ENCODE measurements at regions not wholly inside any gene's neighbourhood (a gene's known extent, or its start where the extent isn't known, plus 50 kb on each side); places are given as distances from the start of the nearest gene placed in this dataset.

DNA sequence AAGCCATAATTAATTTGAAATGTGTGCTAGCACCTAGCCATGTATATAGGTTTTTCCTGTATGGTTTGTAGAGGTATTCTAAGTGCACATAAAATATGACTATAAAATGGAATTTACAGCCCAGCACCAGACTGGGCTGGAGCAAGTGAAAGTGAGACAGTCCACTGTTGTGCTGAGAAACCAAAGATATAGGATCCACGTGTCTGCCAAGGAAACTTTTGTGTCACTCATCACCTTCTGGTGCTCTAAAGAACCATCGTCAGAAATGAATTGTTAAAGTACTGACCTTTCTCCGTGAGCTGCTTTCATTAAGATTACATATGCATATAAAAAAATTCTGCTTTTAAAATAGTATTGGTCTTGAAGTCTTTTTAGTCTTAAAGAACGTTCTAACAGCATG, 141.0 kb upstream of the ZC3H11B start:
- in situ Hi-C loops (cut with HindIII; ENCODE audit: low pct_unique_long_range_greater_than_20kb, low sequenced_read_pairs) = no loop called here
- no peak for TF ChIP-seq JUND (IDR thresholded peaks at IDR 0.05; ENCODE audit: low read depth)
- DNase-seq (ENCODE audit: low read depth in 1 of 2, low spot score in 1 of 2) = no peak

DNA sequence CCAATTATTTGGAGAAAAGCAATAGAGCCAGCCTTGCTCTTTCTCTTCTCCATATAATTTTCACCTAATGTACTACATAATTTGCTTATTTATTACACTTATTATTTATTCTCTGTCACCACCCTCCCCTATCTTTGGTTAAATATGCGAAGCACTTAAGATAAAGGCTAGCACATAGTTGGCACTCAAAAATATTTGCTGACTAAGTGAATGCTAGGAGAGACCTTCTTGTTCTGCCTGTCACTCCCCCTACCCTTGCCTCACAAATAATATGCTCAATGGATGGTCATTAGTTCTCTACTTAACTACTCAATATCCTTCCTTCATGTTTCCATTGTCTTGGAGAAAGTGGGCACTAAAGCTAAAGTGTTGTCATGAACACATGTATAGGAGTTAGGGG, 139.7 kb upstream of the ZC3H11B start:
- in situ Hi-C loops (cut with HindIII; ENCODE audit: low pct_unique_long_range_greater_than_20kb, low sequenced_read_pairs) = no loop called here
- no peak for DNase-seq (ENCODE audit: low read depth in 1 of 2, low spot score in 1 of 2)
- no peak for TF ChIP-seq JUND (IDR thresholded peaks at IDR 0.05; ENCODE audit: low read depth)

DNA sequence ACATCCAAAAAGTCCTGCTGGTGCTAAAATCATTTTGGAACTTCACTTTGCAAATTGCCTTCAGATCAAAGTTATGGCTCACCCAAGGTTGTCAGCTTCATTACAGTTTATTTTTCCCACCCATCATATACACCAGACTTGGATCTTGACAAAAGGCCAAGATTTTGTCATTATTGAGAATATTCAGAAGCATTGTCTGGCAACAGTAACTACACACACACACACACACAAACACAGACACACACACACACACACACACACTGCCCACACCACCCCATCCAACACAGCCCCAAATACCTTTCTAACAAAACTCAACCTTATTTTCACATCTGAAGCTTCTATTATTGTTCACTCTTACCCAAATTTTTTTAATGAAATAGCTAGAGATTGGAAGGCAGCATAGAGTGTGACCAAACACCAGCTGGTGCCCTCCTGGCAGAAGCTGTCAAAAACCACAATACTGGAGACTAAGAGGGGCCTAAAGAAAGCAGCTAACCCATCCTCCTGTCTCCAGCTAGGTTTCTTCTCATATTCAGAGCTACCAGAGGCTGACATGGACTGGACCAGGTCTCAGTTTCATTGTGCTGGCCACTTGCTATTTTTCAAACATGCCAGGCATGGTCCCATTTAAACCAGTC, 139.1 kb upstream of the ZC3H11B start:
- DNase-seq (ENCODE audit: low read depth in 1 of 2, low spot score in 1 of 2) = no peak
- no peak for TF ChIP-seq JUND (IDR thresholded peaks at IDR 0.05; ENCODE audit: low read depth)
- in situ Hi-C loops (cut with HindIII; ENCODE audit: low pct_unique_long_range_greater_than_20kb, low sequenced_read_pairs) = no loop called here

GRCh38 chr1:219749370-219749769, 136.5 kb upstream of the ZC3H11B start:
- DNase-seq (ENCODE audit: low read depth in 1 of 2, low spot score in 1 of 2) = no peak
- no peak for TF ChIP-seq JUND (IDR thresholded peaks at IDR 0.05; ENCODE audit: low read depth)
- in situ Hi-C loops (cut with HindIII; ENCODE audit: low pct_unique_long_range_greater_than_20kb, low sequenced_read_pairs) = no loop called here

DNA sequence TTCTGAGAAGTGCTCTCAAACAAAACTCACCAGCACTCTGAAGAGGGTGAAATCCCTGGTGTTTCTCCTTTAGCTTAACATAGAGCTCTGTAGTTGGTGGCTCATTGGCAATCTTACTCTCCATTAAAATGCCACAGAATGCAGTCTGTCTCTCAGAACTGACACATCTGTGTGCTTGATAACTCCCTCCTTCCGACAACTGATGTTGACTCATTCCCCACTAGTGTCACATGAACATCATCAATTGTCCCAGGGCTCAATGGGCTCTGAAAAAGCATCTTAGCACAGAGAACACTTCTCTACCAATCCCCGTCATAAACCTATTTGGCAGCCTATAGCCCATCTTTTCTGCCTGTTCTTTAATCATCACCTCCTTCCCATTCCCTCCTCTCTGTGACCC, 133.2 kb upstream of the ZC3H11B start:
- in situ Hi-C loops (cut with HindIII; ENCODE audit: low pct_unique_long_range_greater_than_20kb, low sequenced_read_pairs) = no loop called here
- no peak for TF ChIP-seq JUND (IDR thresholded peaks at IDR 0.05; ENCODE audit: low read depth)
- DNase-seq (ENCODE audit: low read depth in 1 of 2, low spot score in 1 of 2) = no peak

DNA sequence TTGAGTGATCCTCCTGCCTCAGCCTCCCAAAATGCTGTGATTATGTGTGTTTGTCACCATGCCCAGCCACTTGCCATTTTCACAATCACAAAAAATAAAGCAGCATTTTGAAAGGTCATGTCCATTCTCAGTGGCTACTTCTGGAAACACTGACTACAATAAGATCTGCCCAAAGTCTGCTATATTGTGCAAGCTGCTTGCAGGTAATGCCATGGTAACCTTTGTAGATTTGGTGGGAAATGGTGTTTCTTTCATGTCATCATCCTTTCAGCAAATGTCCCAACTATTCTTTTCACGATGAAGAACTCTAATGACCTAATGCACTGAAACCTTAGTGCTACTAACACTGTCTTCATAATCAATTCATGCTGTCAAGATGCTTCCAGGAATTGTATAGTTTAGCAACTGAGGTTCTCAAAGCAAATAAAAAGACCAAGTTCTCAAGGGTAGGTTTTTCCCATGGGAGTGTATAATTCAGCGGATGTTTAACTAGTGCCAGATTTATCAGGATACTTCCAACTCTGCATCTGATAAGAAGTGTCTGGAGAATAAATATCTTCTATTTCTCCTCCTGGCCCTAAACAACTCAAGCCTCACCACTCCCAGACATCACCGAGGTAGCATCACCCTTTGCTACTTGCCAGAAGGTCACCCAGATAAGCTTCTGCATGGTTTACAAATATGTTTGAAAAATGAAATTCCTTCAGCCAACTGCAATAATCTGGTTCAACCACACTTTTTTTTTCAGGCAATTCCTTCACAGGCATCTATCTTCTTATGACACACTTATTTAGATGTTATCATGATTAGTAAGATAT, 132.0 kb upstream of the ZC3H11B start:
- DNase-seq (ENCODE audit: low read depth in 1 of 2, low spot score in 1 of 2) = no peak
- in situ Hi-C loops (cut with HindIII; ENCODE audit: low pct_unique_long_range_greater_than_20kb, low sequenced_read_pairs) = no loop called here
- no peak for TF ChIP-seq JUND (IDR thresholded peaks at IDR 0.05; ENCODE audit: low read depth)

GRCh38 chr1:219741011-219741970, 128.4 kb upstream of the ZC3H11B start:
- DNase-seq (ENCODE audit: low read depth in 1 of 2, low spot score in 1 of 2) = no peak
- in situ Hi-C loops (cut with HindIII; ENCODE audit: low pct_unique_long_range_greater_than_20kb, low sequenced_read_pairs) = no loop called here
- TF ChIP-seq JUND (IDR thresholded peaks at IDR 0.05; ENCODE audit: low read depth) = no peak

GRCh38 chr1:219733511-219734174, 120.7 kb upstream of the ZC3H11B start:
- DNase-seq (ENCODE audit: low read depth in 1 of 2, low spot score in 1 of 2) = no peak
- in situ Hi-C loops (cut with HindIII; ENCODE audit: low pct_unique_long_range_greater_than_20kb, low sequenced_read_pairs) = no loop called here
- no peak for TF ChIP-seq JUND (IDR thresholded peaks at IDR 0.05; ENCODE audit: low read depth)

DNA sequence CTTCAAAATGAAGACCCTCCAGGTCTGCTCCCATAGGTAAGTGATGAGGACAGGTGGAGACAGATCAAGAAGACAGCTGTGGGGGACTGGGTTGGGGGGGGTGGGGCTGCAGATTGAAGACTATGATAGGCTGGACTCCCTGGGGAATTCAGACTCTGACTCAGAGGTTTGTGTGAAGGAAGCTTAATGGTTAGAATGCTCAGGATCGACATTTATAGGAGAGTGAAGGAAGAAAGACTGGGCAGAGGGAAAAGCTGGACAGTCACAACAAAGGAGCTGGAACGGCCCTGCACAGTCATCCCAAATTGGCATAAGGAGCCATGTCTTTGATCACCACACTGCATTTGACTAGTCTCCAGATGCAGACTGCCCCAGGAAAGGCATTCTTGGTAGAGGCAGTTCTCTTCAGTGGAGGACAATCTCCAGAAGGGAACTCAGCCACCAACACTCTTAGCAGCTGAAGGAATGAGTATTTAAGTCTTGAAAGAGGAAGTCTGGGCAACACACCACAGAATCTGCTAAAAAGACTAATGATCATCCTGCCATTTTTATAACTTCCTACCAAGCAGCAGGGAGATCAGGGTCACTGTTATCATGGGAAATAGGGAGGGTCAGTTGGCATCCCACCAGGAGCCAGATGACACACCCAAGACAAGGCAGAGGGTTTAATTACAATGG, 120.0 kb upstream of the ZC3H11B start:
- in situ Hi-C loops (cut with HindIII; ENCODE audit: low pct_unique_long_range_greater_than_20kb, low sequenced_read_pairs) = no loop called here
- DNase-seq (ENCODE audit: low read depth in 1 of 2, low spot score in 1 of 2) = no peak
- TF ChIP-seq JUND (IDR thresholded peaks at IDR 0.05; ENCODE audit: low read depth) = no peak

- in situ Hi-C loops (cut with HindIII; ENCODE audit: low pct_unique_long_range_greater_than_20kb, low sequenced_read_pairs) = no loop called here
- DNase-seq (ENCODE audit: low read depth in 1 of 2, low spot score in 1 of 2) = peak in 1 of 2 experiments; percentile 64
- TF ChIP-seq JUND (IDR thresholded peaks at IDR 0.05; ENCODE audit: low read depth) = no peak
These were observed 118.9 kb upstream of the ZC3H11B start for GRCh38 chr1:219731771-219732170.

DNA sequence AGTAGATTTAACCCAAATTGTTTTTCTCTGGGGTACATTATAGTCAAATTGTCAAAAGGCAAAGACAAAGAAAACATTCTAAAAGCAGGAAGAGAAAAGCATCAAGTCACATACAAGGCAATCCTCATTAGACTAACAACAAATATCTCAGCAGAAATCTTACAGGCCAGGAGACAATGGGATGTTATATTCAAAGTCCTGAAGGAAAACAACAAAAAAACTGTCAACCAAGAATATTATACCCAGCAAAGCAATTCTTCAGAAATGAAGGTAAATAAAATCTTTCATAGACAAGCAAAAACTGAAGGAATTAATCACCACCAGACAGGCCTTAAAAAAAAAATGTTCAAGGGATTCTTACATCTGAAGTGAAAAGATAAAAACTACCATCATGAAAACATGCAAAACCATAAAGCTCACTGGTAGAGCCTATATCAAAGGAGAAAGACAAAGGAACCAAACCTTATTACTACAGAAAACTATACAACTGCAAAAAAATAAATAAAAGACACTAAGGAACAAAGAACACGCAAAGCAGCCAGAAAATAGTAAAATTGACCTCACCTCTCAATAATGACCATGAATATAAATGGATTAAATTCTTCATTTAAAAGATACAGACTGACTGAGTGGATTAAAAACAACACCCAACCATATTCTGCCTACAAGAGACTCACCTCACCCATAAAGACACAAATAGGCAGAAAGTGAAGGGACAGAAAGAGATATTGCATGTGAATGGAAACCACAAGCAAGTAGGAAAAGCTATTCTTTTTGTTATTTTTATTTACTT, 113.8 kb upstream of the ZC3H11B start:
- in situ Hi-C loops (cut with HindIII; ENCODE audit: low pct_unique_long_range_greater_than_20kb, low sequenced_read_pairs) = no loop called here
- no peak for DNase-seq (ENCODE audit: low read depth in 1 of 2, low spot score in 1 of 2)
- TF ChIP-seq JUND (IDR thresholded peaks at IDR 0.05; ENCODE audit: low read depth) = no peak
